Calu3 (cell line): ENCODE measurements at regions not wholly inside any gene's neighbourhood (a gene's known extent, or its start where the extent isn't known, plus 50 kb on each side); places are given as distances from the start of the nearest gene placed in this dataset.

ENCODE experiments used
- BruUV-seq: library from RNA; stranded (reverse); fragments of 400-500 nt; replicated peaks from 2 replicates; lab custom pipeline; 2021; lab: Mats Ljungman, UMichigan
- CTCF ChIA-PET: fragments of 300-600 bp; sonication (Branson Sonifier 250); formaldehyde crosslinking; loops from one replicate; lab custom pipeline; 2022; ENCODE audit warnings: antibody characterized with exemption; lab: Charles Lee
- DNase-seq: peaks from one replicate; pipeline ENCODE4 v3.0.0; 2022
- H3K27ac Mint-ChIP-seq: one replicate; pipeline ENCODE4 v1.8.0; 2022; ENCODE audit warnings: mixed read lengths; ENCODE audit not compliant: unreplicated experiment
- H3K27me3 Mint-ChIP-seq: one replicate; pipeline ENCODE4 v1.8.0; 2022; ENCODE audit warnings: mixed read lengths; ENCODE audit not compliant: unreplicated experiment
- H3K36me3 Mint-ChIP-seq: one replicate; pipeline ENCODE4 v1.8.0; 2022; ENCODE audit warnings: mild to moderate bottlenecking, moderate library complexity, mixed read lengths; ENCODE audit not compliant: insufficient read depth, unreplicated experiment
- H3K4me1 Mint-ChIP-seq: one replicate; pipeline ENCODE4 v1.8.0; 2022; ENCODE audit warnings: mild to moderate bottlenecking, low read depth, mixed read lengths; ENCODE audit not compliant: unreplicated experiment
- H3K4me3 Mint-ChIP-seq: one replicate; pipeline ENCODE4 v1.8.0; 2022; ENCODE audit warnings: mild to moderate bottlenecking, low read depth, moderate library complexity, mixed read lengths; ENCODE audit not compliant: unreplicated experiment
- H3K9me3 Mint-ChIP-seq: one replicate; pipeline ENCODE4 v1.8.0; 2022; ENCODE audit warnings: low read depth, mixed read lengths; ENCODE audit not compliant: unreplicated experiment
- intact Hi-C: fragments of 100-400 bp; cut with micrococcal nuclease; formaldehyde crosslinking; loops from one replicate; pipeline ENCODE4 v1.10.0; 2022; ENCODE audit not compliant: unreplicated experiment
- TF ChIP-seq, protein P1 (sequence below): fragments of 200-600 bp; IDR thresholded peaks from one replicate; pipeline ENCODE4 v1.8.0; 2022; ENCODE audit warnings: antibody characterized with exemption; ENCODE audit not compliant: unreplicated experiment

- TF ChIP-seq, protein P1, sequence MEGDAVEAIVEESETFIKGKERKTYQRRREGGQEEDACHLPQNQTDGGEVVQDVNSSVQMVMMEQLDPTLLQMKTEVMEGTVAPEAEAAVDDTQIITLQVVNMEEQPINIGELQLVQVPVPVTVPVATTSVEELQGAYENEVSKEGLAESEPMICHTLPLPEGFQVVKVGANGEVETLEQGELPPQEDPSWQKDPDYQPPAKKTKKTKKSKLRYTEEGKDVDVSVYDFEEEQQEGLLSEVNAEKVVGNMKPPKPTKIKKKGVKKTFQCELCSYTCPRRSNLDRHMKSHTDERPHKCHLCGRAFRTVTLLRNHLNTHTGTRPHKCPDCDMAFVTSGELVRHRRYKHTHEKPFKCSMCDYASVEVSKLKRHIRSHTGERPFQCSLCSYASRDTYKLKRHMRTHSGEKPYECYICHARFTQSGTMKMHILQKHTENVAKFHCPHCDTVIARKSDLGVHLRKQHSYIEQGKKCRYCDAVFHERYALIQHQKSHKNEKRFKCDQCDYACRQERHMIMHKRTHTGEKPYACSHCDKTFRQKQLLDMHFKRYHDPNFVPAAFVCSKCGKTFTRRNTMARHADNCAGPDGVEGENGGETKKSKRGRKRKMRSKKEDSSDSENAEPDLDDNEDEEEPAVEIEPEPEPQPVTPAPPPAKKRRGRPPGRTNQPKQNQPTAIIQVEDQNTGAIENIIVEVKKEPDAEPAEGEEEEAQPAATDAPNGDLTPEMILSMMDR: no peak
- no peaks in the 10 kb centered on the region for H3K9me3 Mint-ChIP-seq
- H3K27ac Mint-ChIP-seq: no peak overlapping the region
- H3K27me3 Mint-ChIP-seq: no peaks in the 10 kb centered on the region
- intact Hi-C loops: no loop called here
- no peak overlapping the region for H3K4me3 Mint-ChIP-seq
- no peaks in the 10 kb centered on the region for H3K4me1 Mint-ChIP-seq
- BruUV-seq: no TSS peak
- no peaks in the 10 kb centered on the region for H3K36me3 Mint-ChIP-seq
- no peak for DNase-seq
- CTCF ChIA-PET: no interaction called here
These were observed 604.3 kb downstream of the ALG10 start for GRCh38 chr12:34626363-34627157.
